ENCODE measurements at regions not wholly inside any gene's neighbourhood (a gene's known extent, or its start where the extent isn't known, plus 50 kb on each side); places are given as distances from the start of the nearest gene placed in this dataset.

GRCh38 chr3:24832891-24833290 lies 338.2 kb upstream of the THRB start:
- Histone ChIP-seq H2BK5ac (ENCODE audit: low read depth, low read length) (no peak overlapping the region), H3K4ac (replicated peaks; ENCODE audit: insufficient read length, low read depth, low read length) (no peak overlapping the region), H3K23ac (ENCODE audit: insufficient read length) (no peak overlapping the region), H4K91ac (replicated peaks; ENCODE audit: insufficient read length, low read length) (no peak overlapping the region), H3K79me1 (ENCODE audit: low read depth, low read length) (no peaks in the 10 kb centered on the region), H2BK120ac (replicated peaks; ENCODE audit: low read depth, low read length) (no peak overlapping the region), H3K14ac (ENCODE audit: insufficient read length) (no peak overlapping the region), H2AK5ac (ENCODE audit: low read depth, low read length) (no peak overlapping the region), H2BK12ac (ENCODE audit: low read depth, low read length) (no peak overlapping the region), H3K9me3 (ENCODE audit: insufficient read depth in 2 of 2, low read depth in 1 of 2, low read length in 1 of 2) (no peaks in the 10 kb centered on the region), H3K18ac (ENCODE audit: extremely low read depth, low read length) (no peak overlapping the region), H3K56ac (replicated peaks; ENCODE audit: insufficient read length, low read depth, low read length) (no peak overlapping the region), H4K20me1 (replicated peaks in 1 of 2; ENCODE audit: control insufficient read depth in 1 of 2, insufficient read depth in 2 of 2, low read length in 2 of 2) (peaks cover 0 to 3% of the 10 kb centered on the region in 2 experiments), H3K36me3 (ENCODE audit: control insufficient read depth in 2 of 4, insufficient read depth in 4 of 4, low read length in 3 of 4) (no peaks in the 10 kb centered on the region), H4K8ac (ENCODE audit: extremely low read depth, insufficient read depth, low read length) (no peak overlapping the region), H3K9ac (replicated peaks in 1 of 4; ENCODE audit: extremely low read depth in 1 of 4, low read depth in 3 of 4, low read length in 3 of 4) (no peak overlapping the region), H2BK20ac (ENCODE audit: low read length) (no peak overlapping the region), H3K27me3 (replicated peaks in 1 of 4; ENCODE audit: control insufficient read depth in 3 of 4, extremely low read depth in 1 of 4, insufficient read depth in 3 of 4, low read length in 3 of 4) (peaks cover 13 to 32% (median 28%) of the 10 kb centered on the region in 4 experiments), H2BK15ac (ENCODE audit: low read length) (no peak overlapping the region), H3K27ac (ENCODE audit: low read depth, low read length) (no peak overlapping the region), H2AFZ (ENCODE audit: low read length) (peak overlapping the region; percentile 9; the same call in 1 of the 2 replicates), H3K4me2 (ENCODE audit: insufficient read depth in 1 of 2, low read depth in 2 of 2, low read length in 2 of 2) (no peak overlapping the region), H3K23me2 (ENCODE audit: low read depth, low read length) (peaks cover 17% of the 10 kb centered on the region), H4K5ac (ENCODE audit: insufficient read length, low read depth, low read length) (no peak overlapping the region), H3K4me3 (ENCODE audit: extremely low read depth in 1 of 4, insufficient read depth in 2 of 4, low read depth in 3 of 4, low read length in 4 of 4) (no peak overlapping the region), H3K4me1 (replicated peaks in 1 of 4; ENCODE audit: control insufficient read depth in 3 of 4, insufficient read depth in 4 of 4, low read length in 3 of 4) (peaks cover 0 to 10% (median 4%) of the 10 kb centered on the region in 4 experiments; a peak in 5 of 7 replicates), H3K79me2 (ENCODE audit: control insufficient read depth in 1 of 2, insufficient read depth in 2 of 2, low read length in 2 of 2) (no peaks in the 10 kb centered on the region)
- no peak for FAIRE-seq
- ChIA-PET POLR2A (ENCODE audit: partially characterized antibody) (no interaction called here), CTCF (ENCODE audit: partially characterized antibody) (interaction anchor here (0.7 to 0.8 kb wide), 2 partner anchors 15 to 102 kb away, joined by 3 read pairs; no protein-coding TSS in a partner anchor)
- no peak for DNase-seq (ENCODE audit: low read depth in 1 of 2, low spot score in 2 of 2)
- 87% methylated on average over 5 of the region's 5 CpGs; no CpG with 5 or more reads in 1 of the 2 experiments for WGBS, 2 experiments (ENCODE audit: extremely low coverage in 1 of 2, insufficient coverage in 1 of 2, insufficient read length in 1 of 2, insufficient replicate concordance in 2 of 2, low coverage in 1 of 2, low lambda C conversion rate in 2 of 2, missing lambda C conversion rate in 1 of 2)
- TF ChIP-seq MAX (IDR thresholded peaks at IDR 0.05) (no peak), EP300 (IDR thresholded peaks at IDR 0.05; ENCODE audit: borderline replicate concordance in 1 of 2, low read depth in 2 of 2, low read length in 2 of 2) (no peak), EGR1 (IDR thresholded peaks at IDR 0.05; ENCODE audit: borderline replicate concordance, low read depth, low read length) (no peak), CTBP2 (IDR thresholded peaks at IDR 0.05; ENCODE audit: borderline replicate concordance, insufficient read depth, insufficient read length, low read length) (no peak), TCF12 (IDR thresholded peaks at IDR 0.05; ENCODE audit: low read depth, low read length) (no peak), CHD2 (IDR thresholded peaks at IDR 0.05; ENCODE audit: low read length) (no peak), SP2 (IDR thresholded peaks at IDR 0.05; ENCODE audit: low read length) (no peak), CEBPB (IDR thresholded peaks at IDR 0.05; ENCODE audit: low read depth, low read length) (no peak), JUND (IDR thresholded peaks at IDR 0.05; ENCODE audit: low read length) (no peak), SIN3A (conservative IDR thresholded peaks at IDR 0.05 in 1 of 2, IDR thresholded peaks at IDR 0.05 in 1 of 2; ENCODE audit: low read depth in 1 of 2, low read length in 2 of 2) (no peak), RAD21 (IDR thresholded peaks at IDR 0.05 in 1 of 2, conservative IDR thresholded peaks at IDR 0.05 in 1 of 2; ENCODE audit: low read depth in 2 of 2, low read length in 2 of 2) (no peak), KDM4A (IDR thresholded peaks at IDR 0.05; ENCODE audit: low read depth, low read length, severe bottlenecking) (no peak), SAP30 (IDR thresholded peaks at IDR 0.05; ENCODE audit: insufficient read depth, insufficient replicate concordance, low read length) (no peak), BACH1 (IDR thresholded peaks at IDR 0.05; ENCODE audit: low read length) (no peak)

All from H1 (cell line).